ENCODE measurements at regions not wholly inside any gene's neighbourhood (a gene's known extent, or its start where the extent isn't known, plus 50 kb on each side); places are given as distances from the start of the nearest gene placed in this dataset.

DNA sequence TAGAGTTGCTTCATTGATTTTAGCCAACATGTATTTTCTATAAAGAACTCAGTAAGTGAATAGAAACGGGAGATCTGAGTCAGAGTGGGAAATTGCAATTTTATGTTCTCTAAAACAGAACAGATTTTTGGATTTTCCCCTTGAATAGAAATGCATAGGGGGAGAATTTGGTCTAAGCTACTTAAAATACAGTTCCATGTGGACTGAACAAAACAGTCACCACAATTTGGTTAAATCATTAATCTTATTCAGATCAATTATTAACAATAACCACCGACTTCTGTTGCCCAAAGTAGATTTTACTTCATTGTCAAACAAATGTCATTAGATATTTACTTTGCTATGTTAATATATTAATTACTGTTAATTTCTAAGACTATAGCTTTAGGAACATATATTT, 107.7 kb downstream of the SCG2 start:
- in situ Hi-C loops (cut with HindIII; ENCODE audit: extremely low pct_ligation_motif_present, low pct_unique_long_range_greater_than_20kb) (no loop called here), intact Hi-C loops (cut with micrococcal nuclease; ENCODE audit: unreplicated experiment) (no loop called here)
- Histone ChIP-seq H3K4me2 (ENCODE audit: low read depth, low read length) (no peak overlapping the region), H3K27ac (ENCODE audit: extremely low read length, insufficient read depth, low read length) (no peak overlapping the region), H3K4me1 (ENCODE audit: insufficient read depth, low read length) (no peaks in the 10 kb centered on the region), H4K20me1 (ENCODE audit: insufficient read depth, low read length) (no peaks in the 10 kb centered on the region), H3K36me3 (replicated peaks in 1 of 2; ENCODE audit: control insufficient read depth in 1 of 2, insufficient read depth in 2 of 2, low read length in 2 of 2) (no peaks in the 10 kb centered on the region), H3K27me3 (ENCODE audit: control insufficient read depth in 1 of 2, insufficient read depth in 2 of 2, low read length in 2 of 2) (no peaks in the 10 kb centered on the region), H3K9me3 (ENCODE audit: low read length) (no peaks in the 10 kb centered on the region), H3K9ac (ENCODE audit: insufficient read depth, low read depth, low read length) (no peak overlapping the region), H2AFZ (ENCODE audit: low read length) (no peak overlapping the region), H3K4me3 (replicated peaks in 1 of 3; ENCODE audit: insufficient read depth in 1 of 3, low read depth in 2 of 3, low read length in 3 of 3) (no peak overlapping the region), H3K79me2 (ENCODE audit: insufficient read depth, low read length) (no peaks in the 10 kb centered on the region)
- ChIA-PET CTCF (ENCODE audit: low intra/inter-chr PET ratio, low total read pairs) (no interaction called here), POLR2A (no interaction called here)
- ATAC-seq (no peak), FAIRE-seq (no peak), DNase-seq (ENCODE audit: low spot score) (no peak)
- TF ChIP-seq, protein P1, sequence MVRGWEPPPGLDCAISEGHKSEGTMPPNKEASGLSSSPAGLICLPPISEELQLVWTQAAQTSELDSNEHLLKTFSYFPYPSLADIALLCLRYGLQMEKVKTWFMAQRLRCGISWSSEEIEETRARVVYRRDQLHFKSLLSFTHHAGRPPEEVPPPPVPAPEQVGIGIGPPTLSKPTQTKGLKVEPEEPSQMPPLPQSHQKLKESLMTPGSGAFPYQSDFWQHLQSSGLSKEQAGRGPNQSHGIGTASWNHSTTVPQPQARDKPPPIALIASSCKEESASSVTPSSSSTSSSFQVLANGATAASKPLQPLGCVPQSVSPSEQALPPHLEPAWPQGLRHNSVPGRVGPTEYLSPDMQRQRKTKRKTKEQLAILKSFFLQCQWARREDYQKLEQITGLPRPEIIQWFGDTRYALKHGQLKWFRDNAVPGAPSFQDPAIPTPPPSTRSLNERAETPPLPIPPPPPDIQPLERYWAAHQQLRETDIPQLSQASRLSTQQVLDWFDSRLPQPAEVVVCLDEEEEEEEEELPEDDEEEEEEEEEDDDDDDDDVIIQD (CRISPR knock-in tag; IDR thresholded peaks at IDR 0.05; ENCODE audit: low read depth) = no peak
- TF ChIP-seq ZNF83 (CRISPR knock-in tag; IDR thresholded peaks at IDR 0.05; ENCODE audit: borderline replicate concordance) (no peak), RAD21 (CRISPR knock-in tag; IDR thresholded peaks at IDR 0.05) (no peak), ZNF572 (CRISPR knock-in tag; IDR thresholded peaks at IDR 0.05) (no peak), PLRG1 (conservative IDR thresholded peaks at IDR 0.05) (no peak), POGK (CRISPR knock-in tag; conservative IDR thresholded peaks at IDR 0.05) (no peak), PCBP1 (IDR thresholded peaks at IDR 0.05; ENCODE audit: borderline replicate concordance, low read depth, low read length) (no peak), ZNF10 (CRISPR knock-in tag; IDR thresholded peaks at IDR 0.05; ENCODE audit: borderline replicate concordance, low read depth) (no peak), ZFP36 (IDR thresholded peaks at IDR 0.05; ENCODE audit: borderline replicate concordance, low read depth, low read length, partially characterized antibody) (no peak), TBP (CRISPR knock-in tag; IDR thresholded peaks at IDR 0.05) (no peak), ZNF33A (CRISPR knock-in tag; IDR thresholded peaks at IDR 0.05; ENCODE audit: borderline replicate concordance) (no peak), HES4 (CRISPR knock-in tag; IDR thresholded peaks at IDR 0.05; ENCODE audit: borderline replicate concordance) (no peak), MTF1 (CRISPR knock-in tag; IDR thresholded peaks at IDR 0.05) (no peak), NCOA1 (CRISPR knock-in tag; IDR thresholded peaks at IDR 0.05) (no peak), ZNF234 (CRISPR knock-in tag; conservative IDR thresholded peaks at IDR 0.05) (no peak), ZNF343 (CRISPR knock-in tag; IDR thresholded peaks at IDR 0.05) (no peak), KLF16 (CRISPR knock-in tag; IDR thresholded peaks at IDR 0.05) (no peak), ZNF644 (CRISPR knock-in tag; IDR thresholded peaks at IDR 0.05; ENCODE audit: low read depth) (no peak), ZMYM3 (CRISPR knock-in tag; IDR thresholded peaks at IDR 0.05) (no peak)
- BruUV-seq (replicated peaks) = no TSS peak
- WGBS (ENCODE audit: low lambda C conversion rate) = 0% methylated on average over 2 of the region's 2 CpGs

All from HepG2 (cell line).